ENCODE measurements at regions not wholly inside any gene's neighbourhood (a gene's known extent, or its start where the extent isn't known, plus 50 kb on each side); places are given as distances from the start of the nearest gene placed in this dataset.

- peak; percentile 69 for DNase-seq (ENCODE audit: low read depth)
- TF ChIP-seq CTCF (IDR thresholded peaks at IDR 0.05; ENCODE audit: insufficient read depth, low read depth, low read length, missing control alignments): no peak
- no peak overlapping the region for H3K4me3 ChIP-seq (ENCODE audit: low read length)
Observed at GRCh38 chrY:19168202-19168565, 394.6 kb upstream of the HSFY2 start.

GRCh38 chrY:19167319-19168201 lies 394.0 kb upstream of the HSFY2 start:
- no peak for TF ChIP-seq CTCF (IDR thresholded peaks at IDR 0.05; ENCODE audit: insufficient read depth, low read depth, low read length, missing control alignments)
- peak; percentile 85 for DNase-seq (ENCODE audit: low read depth)
- H3K4me3 ChIP-seq (ENCODE audit: low read length): no peak overlapping the region

- H3K4me3 ChIP-seq (ENCODE audit: low read length): no peak overlapping the region
- TF ChIP-seq CTCF (IDR thresholded peaks at IDR 0.05; ENCODE audit: insufficient read depth, low read depth, low read length, missing control alignments): no peak
- no peak for DNase-seq (ENCODE audit: low read depth)
Observed at GRCh38 chrY:19148783-19149182, 375.2 kb upstream of the HSFY2 start.

- DNase-seq (ENCODE audit: low read depth): no peak
- TF ChIP-seq CTCF (IDR thresholded peaks at IDR 0.05; ENCODE audit: insufficient read depth, low read depth, low read length, missing control alignments): no peak
- no peak overlapping the region for H3K4me3 ChIP-seq (ENCODE audit: low read length)
Observed at GRCh38 chrY:19146296-19146695, 372.8 kb upstream of the HSFY2 start.

- H3K4me3 ChIP-seq (ENCODE audit: low read length): no peak overlapping the region
- no peak for DNase-seq (ENCODE audit: low read depth)
- no peak for TF ChIP-seq CTCF (IDR thresholded peaks at IDR 0.05; ENCODE audit: insufficient read depth, low read depth, low read length, missing control alignments)
Observed at GRCh38 chrY:19142093-19142492, 368.6 kb upstream of the HSFY2 start.

GRCh38 chrY:19140285-19140920 lies 366.9 kb upstream of the HSFY2 start:
- TF ChIP-seq CTCF (IDR thresholded peaks at IDR 0.05; ENCODE audit: insufficient read depth, low read depth, low read length, missing control alignments): no peak
- DNase-seq (ENCODE audit: low read depth): no peak
- H3K4me3 ChIP-seq (ENCODE audit: low read length): no peak overlapping the region

Data from epithelial cell of esophagus (primary cell).